ENCODE measurements at regions not wholly inside any gene's neighbourhood (a gene's known extent, or its start where the extent isn't known, plus 50 kb on each side); places are given as distances from the start of the nearest gene placed in this dataset.
"Not testable (repeated sequence)": the region's sequence is repeated elsewhere in the genome, so short reads cannot be mapped to it uniquely, and the experiment has no call there.

- no peak for DNase-seq
Measured at GRCh38 chr6:792662-793061, 99.7 kb upstream of the EXOC2 start.

GRCh38 chr6:788058-788457 is 95.1 kb upstream of the EXOC2 start:
- DNase-seq, result no peak

GRCh38 chr6:786946-787763 is 94.2 kb upstream of the EXOC2 start:
- no peak for DNase-seq

- no peak for DNase-seq
Measured at GRCh38 chr6:783966-784735, 91.2 kb upstream of the EXOC2 start.

- no peak for DNase-seq
Measured at GRCh38 chr6:782141-782540, 89.2 kb upstream of the EXOC2 start.

GRCh38 chr6:781350-781961 is 88.5 kb upstream of the EXOC2 start:
- DNase-seq, result no peak

GRCh38 chr6:780706-781105 is 87.8 kb upstream of the EXOC2 start:
- DNase-seq, result no peak

GRCh38 chr6:776951-777350 is 84.0 kb upstream of the EXOC2 start:
- DNase-seq, result no peak

GRCh38 chr6:776528-776931 is 83.6 kb upstream of the EXOC2 start:
- DNase-seq, result no peak

- no peak for DNase-seq
Measured at GRCh38 chr6:775863-776262, 82.9 kb upstream of the EXOC2 start.

- DNase-seq, result not testable (repeated sequence)
Measured at GRCh38 chr6:771683-772082, 78.7 kb upstream of the EXOC2 start.

- no peak for DNase-seq
Measured at GRCh38 chr6:767755-768512, 75.0 kb upstream of the EXOC2 start.

GRCh38 chr6:766625-767024 is 73.7 kb upstream of the EXOC2 start:
- DNase-seq, result no peak

- DNase-seq, result no peak
Measured at GRCh38 chr6:761997-762396, 69.1 kb upstream of the EXOC2 start.

GRCh38 chr6:760982-761955 is 68.3 kb upstream of the EXOC2 start:
- no peak for DNase-seq

- DNase-seq, result no peak
Measured at GRCh38 chr6:759729-760128, 66.8 kb upstream of the EXOC2 start.

GRCh38 chr6:756224-756623 is 63.3 kb upstream of the EXOC2 start:
- DNase-seq, result no peak

GRCh38 chr6:754202-754601 is 61.3 kb upstream of the EXOC2 start:
- no peak for DNase-seq

GRCh38 chr6:753486-753885 is 60.5 kb upstream of the EXOC2 start:
- no peak for DNase-seq

GRCh38 chr6:752438-752837 is 59.5 kb upstream of the EXOC2 start:
- DNase-seq, result no peak

- DNase-seq, result no peak
Measured at GRCh38 chr6:751765-752164, 58.8 kb upstream of the EXOC2 start.

GRCh38 chr6:747921-748320 is 55.0 kb upstream of the EXOC2 start:
- DNase-seq, result no peak

Data from retina (tissue), 1 donor.